ENCODE measurements at regions not wholly inside any gene's neighbourhood (a gene's known extent, or its start where the extent isn't known, plus 50 kb on each side); places are given as distances from the start of the nearest gene placed in this dataset.

DNA sequence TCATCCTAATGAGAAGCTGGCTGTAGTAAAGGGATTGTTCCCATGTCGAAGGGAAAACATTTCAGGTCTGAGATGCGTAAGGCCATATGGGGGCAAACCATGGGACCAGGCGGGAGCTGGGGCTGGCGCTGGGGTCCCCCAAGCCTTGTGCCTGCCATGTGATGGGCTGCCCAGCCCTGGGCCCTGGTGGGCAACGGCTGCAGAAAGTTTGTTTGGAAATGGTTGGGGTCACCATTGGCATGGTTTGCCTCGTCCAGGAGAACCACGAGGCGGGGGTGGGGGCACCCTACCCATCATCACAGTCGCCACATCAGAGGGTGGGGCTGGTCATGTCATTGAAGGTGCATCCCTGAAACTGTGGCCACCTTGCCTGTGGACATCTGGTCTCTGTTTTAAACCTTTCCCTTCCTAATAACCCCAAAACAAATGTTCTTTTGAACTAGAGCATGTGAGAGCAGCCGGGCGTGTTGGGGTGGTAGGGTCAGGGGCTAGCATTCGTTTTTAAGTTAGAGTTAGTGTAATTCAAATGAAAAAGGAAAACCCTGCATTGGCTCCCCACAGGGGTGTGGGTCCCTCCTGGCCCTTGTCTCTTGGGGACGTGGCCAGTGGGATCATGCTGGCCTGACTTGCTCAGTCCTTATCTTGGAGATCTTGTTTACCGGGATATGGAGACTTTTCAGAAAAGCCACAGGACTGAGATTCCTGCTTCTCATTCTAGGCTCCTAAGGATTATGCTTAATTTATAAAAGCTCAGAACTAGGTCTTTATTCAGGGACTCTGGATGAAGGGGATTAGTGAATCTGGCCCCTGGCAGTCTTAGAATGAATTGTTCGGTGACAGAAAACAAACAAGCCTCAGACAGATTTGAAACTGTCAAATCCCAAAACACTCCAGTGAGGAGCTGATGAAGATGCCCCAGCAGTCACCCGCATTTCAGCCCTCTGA is 98.5 kb downstream of the CTTN start:
- no peak for DNase-seq (ENCODE audit: low spot score)
- Histone ChIP-seq H3K9me3 (ENCODE audit: low read depth, low read length, poor library complexity, severe bottlenecking) (no peaks in the 10 kb centered on the region), H3K27me3 (replicated peaks; ENCODE audit: insufficient read depth, low read depth, low read length, poor library complexity) (no peaks in the 10 kb centered on the region), H3K36me3 (ENCODE audit: insufficient read depth, low read length, poor library complexity, severe bottlenecking) (no peaks in the 10 kb centered on the region), H3K4me1 (ENCODE audit: insufficient read depth, low read length, poor library complexity, severe bottlenecking) (no peaks in the 10 kb centered on the region), H3K4me3 (ENCODE audit: low read depth, low read length, poor library complexity, severe bottlenecking) (no peak overlapping the region), H3K27ac (ENCODE audit: low read depth, low read length, poor library complexity, severe bottlenecking) (no peak overlapping the region)
- CTCF ChIA-PET, result no interaction called here
- no TSS peak for BruUV-seq (replicated peaks)
- TF ChIP-seq EZH2 (IDR thresholded peaks at IDR 0.05; ENCODE audit: borderline replicate concordance, low read depth, low read length, poor library complexity, severe bottlenecking), result no peak
- TF ChIP-seq, protein P1, sequence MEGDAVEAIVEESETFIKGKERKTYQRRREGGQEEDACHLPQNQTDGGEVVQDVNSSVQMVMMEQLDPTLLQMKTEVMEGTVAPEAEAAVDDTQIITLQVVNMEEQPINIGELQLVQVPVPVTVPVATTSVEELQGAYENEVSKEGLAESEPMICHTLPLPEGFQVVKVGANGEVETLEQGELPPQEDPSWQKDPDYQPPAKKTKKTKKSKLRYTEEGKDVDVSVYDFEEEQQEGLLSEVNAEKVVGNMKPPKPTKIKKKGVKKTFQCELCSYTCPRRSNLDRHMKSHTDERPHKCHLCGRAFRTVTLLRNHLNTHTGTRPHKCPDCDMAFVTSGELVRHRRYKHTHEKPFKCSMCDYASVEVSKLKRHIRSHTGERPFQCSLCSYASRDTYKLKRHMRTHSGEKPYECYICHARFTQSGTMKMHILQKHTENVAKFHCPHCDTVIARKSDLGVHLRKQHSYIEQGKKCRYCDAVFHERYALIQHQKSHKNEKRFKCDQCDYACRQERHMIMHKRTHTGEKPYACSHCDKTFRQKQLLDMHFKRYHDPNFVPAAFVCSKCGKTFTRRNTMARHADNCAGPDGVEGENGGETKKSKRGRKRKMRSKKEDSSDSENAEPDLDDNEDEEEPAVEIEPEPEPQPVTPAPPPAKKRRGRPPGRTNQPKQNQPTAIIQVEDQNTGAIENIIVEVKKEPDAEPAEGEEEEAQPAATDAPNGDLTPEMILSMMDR (conservative IDR thresholded peaks at IDR 0.05; ENCODE audit: low read depth, low read length), result no peak
- POLR2A ChIA-PET (ENCODE audit: low non-redundant PET), result no interaction called here
- intact Hi-C loops (cut with micrococcal nuclease; ENCODE audit: unreplicated experiment), result no loop called here

- no peak for DNase-seq (ENCODE audit: low spot score)
- TF ChIP-seq, protein P1 (conservative IDR thresholded peaks at IDR 0.05; ENCODE audit: low read depth, low read length), result no peak
- no peak for TF ChIP-seq EZH2 (IDR thresholded peaks at IDR 0.05; ENCODE audit: borderline replicate concordance, low read depth, low read length, poor library complexity, severe bottlenecking)
- POLR2A ChIA-PET (ENCODE audit: low non-redundant PET), result no interaction called here
- H3K27me3 ChIP-seq (replicated peaks; ENCODE audit: insufficient read depth, low read depth, low read length, poor library complexity), result no peaks in the 10 kb centered on the region
- CTCF ChIA-PET, result no interaction called here
- H3K27ac ChIP-seq (ENCODE audit: low read depth, low read length, poor library complexity, severe bottlenecking), result no peak overlapping the region
- no TSS peak for BruUV-seq (replicated peaks)
- intact Hi-C loops (cut with micrococcal nuclease; ENCODE audit: unreplicated experiment), result no loop called here
- no peak overlapping the region for H3K4me3 ChIP-seq (ENCODE audit: low read depth, low read length, poor library complexity, severe bottlenecking)
- no peaks in the 10 kb centered on the region for H3K4me1 ChIP-seq (ENCODE audit: insufficient read depth, low read length, poor library complexity, severe bottlenecking)
- H3K36me3 ChIP-seq (ENCODE audit: insufficient read depth, low read length, poor library complexity, severe bottlenecking), result no peaks in the 10 kb centered on the region
- no peaks in the 10 kb centered on the region for H3K9me3 ChIP-seq (ENCODE audit: low read depth, low read length, poor library complexity, severe bottlenecking)
These were observed 99.3 kb downstream of the CTTN start for GRCh38 chr11:70497536-70498075.

GRCh38 chr11:70498171-70498571 is 99.8 kb downstream of the CTTN start:
- H3K4me1 ChIP-seq (ENCODE audit: insufficient read depth, low read length, poor library complexity, severe bottlenecking), result no peaks in the 10 kb centered on the region
- POLR2A ChIA-PET (ENCODE audit: low non-redundant PET), result no interaction called here

More at GRCh38 chr11:70498171-70498571, 99.8 kb downstream of the CTTN start:
- H3K4me3 ChIP-seq (ENCODE audit: low read depth, low read length, poor library complexity, severe bottlenecking), result no peak overlapping the region
- H3K9me3 ChIP-seq (ENCODE audit: low read depth, low read length, poor library complexity, severe bottlenecking), result no peaks in the 10 kb centered on the region
- intact Hi-C loops (cut with micrococcal nuclease; ENCODE audit: unreplicated experiment), result no loop called here
- TF ChIP-seq EZH2 (IDR thresholded peaks at IDR 0.05; ENCODE audit: borderline replicate concordance, low read depth, low read length, poor library complexity, severe bottlenecking), result no peak
- TF ChIP-seq, protein P1 (conservative IDR thresholded peaks at IDR 0.05; ENCODE audit: low read depth, low read length), result no peak
- no peak for DNase-seq (ENCODE audit: low spot score)
- no TSS peak for BruUV-seq (replicated peaks)
- H3K36me3 ChIP-seq (ENCODE audit: insufficient read depth, low read length, poor library complexity, severe bottlenecking), result no peaks in the 10 kb centered on the region
- H3K27me3 ChIP-seq (replicated peaks; ENCODE audit: insufficient read depth, low read depth, low read length, poor library complexity), result no peaks in the 10 kb centered on the region
- no peak overlapping the region for H3K27ac ChIP-seq (ENCODE audit: low read depth, low read length, poor library complexity, severe bottlenecking)
- CTCF ChIA-PET, result no interaction called here

Measured in A673 (cell line).